GM12873 (cell line): ENCODE measurements at regions not wholly inside any gene's neighbourhood (a gene's known extent, or its start where the extent isn't known, plus 50 kb on each side); places are given as distances from the start of the nearest gene placed in this dataset.

Source experiments
- CTCF ChIP-seq: IDR thresholded peaks from 2 replicates; pipeline ENCODE4 v1.5.1; 2012; ENCODE audit warnings: low read depth, mild to moderate bottlenecking, moderate library complexity, low read length, control low read depth; ENCODE audit not compliant: insufficient read depth; ENCODE audit errors: missing control alignments

GRCh38 chrX:22325096-22325495 is 52.4 kb downstream of the CBLL2 start:
- TF ChIP-seq CTCF = no peak

GRCh38 chrX:22329783-22330182 is 57.1 kb downstream of the CBLL2 start:
- no peak for TF ChIP-seq CTCF

GRCh38 chrX:22338740-22339139 is 66.0 kb downstream of the CBLL2 start:
- no peak for TF ChIP-seq CTCF

- no peak for TF ChIP-seq CTCF
These were observed 66.7 kb downstream of the CBLL2 start for GRCh38 chrX:22339459-22339858.

- TF ChIP-seq CTCF = no peak
These were observed 67.4 kb downstream of the CBLL2 start for GRCh38 chrX:22340022-22340616.

- no peak for TF ChIP-seq CTCF
These were observed 70.5 kb downstream of the CBLL2 start for GRCh38 chrX:22343192-22343591.

- TF ChIP-seq CTCF = no peak
These were observed 73.2 kb downstream of the CBLL2 start for GRCh38 chrX:22345884-22346283.
